ENCODE measurements at regions not wholly inside any gene's neighbourhood (a gene's known extent, or its start where the extent isn't known, plus 50 kb on each side); places are given as distances from the start of the nearest gene placed in this dataset.

- Histone ChIP-seq H3K9me3 (no peaks in the 10 kb centered on the region), H3K4me3 (no peak overlapping the region), H3K27me3 (replicated peaks; ENCODE audit: insufficient read depth) (no peaks in the 10 kb centered on the region), H3K36me3 (no peaks in the 10 kb centered on the region), H3K4me1 (replicated peaks) (no peaks in the 10 kb centered on the region), H3K27ac (no peak overlapping the region)
- intact Hi-C loops (cut with DNase I) = no loop called here
- no peak for DNase-seq (ENCODE audit: low spot score)
- TF ChIP-seq POLR2AphosphoS5 (IDR thresholded peaks at IDR 0.05) = peak; percentile 15
- TF ChIP-seq POLR2A (IDR thresholded peaks at IDR 0.05) = no peak
- 18% methylated on average over 2 of the region's 2 CpGs for WGBS
Observed at GRCh38 chr18:22624176-22624575, 206.5 kb upstream of the CTAGE1 start.

GRCh38 chr18:22625406-22625805 lies 207.7 kb upstream of the CTAGE1 start:
- no peaks in the 10 kb centered on the region for H3K4me1 ChIP-seq (replicated peaks)
- no peaks in the 10 kb centered on the region for H3K36me3 ChIP-seq
- WGBS = 87% methylated on average over 2 of the region's 2 CpGs
- H3K27ac ChIP-seq = no peak overlapping the region
- H3K4me3 ChIP-seq = no peak overlapping the region
- intact Hi-C loops (cut with DNase I) = no loop called here
- no peak for DNase-seq (ENCODE audit: low spot score)
- H3K9me3 ChIP-seq = no peaks in the 10 kb centered on the region
- TF ChIP-seq POLR2AphosphoS5 (IDR thresholded peaks at IDR 0.05) (no peak), CTCF (IDR thresholded peaks at IDR 0.05) (no peak), POLR2A (IDR thresholded peaks at IDR 0.05) (no peak)
- H3K27me3 ChIP-seq (replicated peaks; ENCODE audit: insufficient read depth) = no peaks in the 10 kb centered on the region

GRCh38 chr18:22626771-22627170 lies 209.1 kb upstream of the CTAGE1 start:
- Histone ChIP-seq H3K9me3 (no peaks in the 10 kb centered on the region), H3K4me1 (replicated peaks) (no peaks in the 10 kb centered on the region), H3K4me3 (no peak overlapping the region), H3K27me3 (replicated peaks; ENCODE audit: insufficient read depth) (no peaks in the 10 kb centered on the region), H3K36me3 (no peaks in the 10 kb centered on the region), H3K27ac (no peak overlapping the region)
- DNase-seq (ENCODE audit: low spot score) = no peak
- WGBS = 89% methylated on average over 3 of the region's 3 CpGs
- intact Hi-C loops (cut with DNase I) = no loop called here
- TF ChIP-seq CTCF (IDR thresholded peaks at IDR 0.05) (no peak), POLR2AphosphoS5 (IDR thresholded peaks at IDR 0.05) (no peak), POLR2A (IDR thresholded peaks at IDR 0.05) (no peak)

GRCh38 chr18:22627506-22627905 lies 209.8 kb upstream of the CTAGE1 start:
- DNase-seq (ENCODE audit: low spot score) = no peak
- 78% methylated on average over 1 of the region's 1 CpG for WGBS
- no peaks in the 10 kb centered on the region for H3K27me3 ChIP-seq (replicated peaks; ENCODE audit: insufficient read depth)
- no peak overlapping the region for H3K4me3 ChIP-seq
- intact Hi-C loops (cut with DNase I) = no loop called here
- H3K9me3 ChIP-seq = no peaks in the 10 kb centered on the region
- no peaks in the 10 kb centered on the region for H3K36me3 ChIP-seq
- TF ChIP-seq POLR2A (IDR thresholded peaks at IDR 0.05) (no peak), POLR2AphosphoS5 (IDR thresholded peaks at IDR 0.05) (no peak), CTCF (IDR thresholded peaks at IDR 0.05) (no peak)
- no peak overlapping the region for H3K27ac ChIP-seq
- H3K4me1 ChIP-seq (replicated peaks) = no peaks in the 10 kb centered on the region

GRCh38 chr18:22628795-22629510 lies 211.2 kb upstream of the CTAGE1 start:
- H3K27me3 ChIP-seq (replicated peaks; ENCODE audit: insufficient read depth) = no peaks in the 10 kb centered on the region
- no peaks in the 10 kb centered on the region for H3K4me1 ChIP-seq (replicated peaks)
- no peak overlapping the region for H3K4me3 ChIP-seq
- 85% methylated on average over 14 of the region's 14 CpGs for whole genome bisulfite sequencing
- no peak for TF ChIP-seq POLR2A (IDR thresholded peaks at IDR 0.05)
- no peak for TF ChIP-seq CTCF (IDR thresholded peaks at IDR 0.05)
- no peak for TF ChIP-seq POLR2AphosphoS5 (IDR thresholded peaks at IDR 0.05)
- no peaks in the 10 kb centered on the region for H3K36me3 ChIP-seq
- no peaks in the 10 kb centered on the region for H3K9me3 ChIP-seq
- no peak for DNase-seq (ENCODE audit: low spot score)
- H3K27ac ChIP-seq = no peak overlapping the region
- intact Hi-C loops (cut with DNase I) = no loop called here

Measured in prostate gland (tissue), 2 donors.